Skin of body (tissue), 1 donor: ENCODE measurements at regions not wholly inside any gene's neighbourhood (a gene's known extent, or its start where the extent isn't known, plus 50 kb on each side); places are given as distances from the start of the nearest gene placed in this dataset.

Experiments
- DNase-seq: peaks from one replicate; lab custom pipeline; 2025; lab: John Stamatoyannopoulos, UW

GRCh38 chr7:41051062-41051461 lies 651.8 kb downstream of the INHBA start:
- DNase-seq, result no peak

- DNase-seq, result no peak
Observed at GRCh38 chr7:41048771-41049170, 654.1 kb downstream of the INHBA start.

- peak; percentile 84 for DNase-seq
Observed at GRCh38 chr7:41047789-41048191, 655.1 kb downstream of the INHBA start.

GRCh38 chr7:41047211-41047610 lies 655.7 kb downstream of the INHBA start:
- DNase-seq, result peak; percentile 54

GRCh38 chr7:41046776-41047175 lies 656.1 kb downstream of the INHBA start:
- DNase-seq, result no peak

- DNase-seq, result peak; percentile 5
Observed at GRCh38 chr7:41046221-41046761, 656.6 kb downstream of the INHBA start.

GRCh38 chr7:41045556-41046123 lies 657.2 kb downstream of the INHBA start:
- no peak for DNase-seq

- DNase-seq, result no peak
Observed at GRCh38 chr7:41039981-41040380, 662.9 kb downstream of the INHBA start.

- DNase-seq, result no peak
Observed at GRCh38 chr7:41039386-41039953, 663.4 kb downstream of the INHBA start.

GRCh38 chr7:41038211-41038610 lies 664.7 kb downstream of the INHBA start:
- DNase-seq, result no peak

GRCh38 chr7:41037691-41038090 lies 665.2 kb downstream of the INHBA start:
- no peak for DNase-seq

- no peak for DNase-seq
Observed at GRCh38 chr7:41035794-41036193, 667.1 kb downstream of the INHBA start.

- no peak for DNase-seq
Observed at GRCh38 chr7:41033500-41033899, 669.4 kb downstream of the INHBA start.

- no peak for DNase-seq
Observed at GRCh38 chr7:41030673-41031072, 672.2 kb downstream of the INHBA start.

- no peak for DNase-seq
Observed at GRCh38 chr7:41029072-41029499, 673.8 kb downstream of the INHBA start.

GRCh38 chr7:41028580-41028979 lies 674.3 kb downstream of the INHBA start:
- no peak for DNase-seq

GRCh38 chr7:41027428-41028115 lies 675.3 kb downstream of the INHBA start:
- no peak for DNase-seq

- no peak for DNase-seq
Observed at GRCh38 chr7:41024126-41024525, 678.8 kb downstream of the INHBA start.

GRCh38 chr7:41020056-41020455 lies 682.8 kb downstream of the INHBA start:
- no peak for DNase-seq

- no peak for DNase-seq
Observed at GRCh38 chr7:41013117-41013516, 689.8 kb downstream of the INHBA start.

- no peak for DNase-seq
Observed at GRCh38 chr7:41012041-41012440, 690.8 kb downstream of the INHBA start.

GRCh38 chr7:41010967-41011366 lies 691.9 kb downstream of the INHBA start:
- peak; percentile 63 for DNase-seq

- no peak for DNase-seq
Observed at GRCh38 chr7:41010418-41010817, 692.5 kb downstream of the INHBA start.
